Testis (tissue), 2 donors: ENCODE measurements at regions not wholly inside any gene's neighbourhood (a gene's known extent, or its start where the extent isn't known, plus 50 kb on each side); places are given as distances from the start of the nearest gene placed in this dataset.

Source experiments
- DNase-seq: peaks from one replicate; pipeline ENCODE4 v3.0.0-alpha.2; 2019
- H3K27ac ChIP-seq, 2 donors: fragments of 200-600 bp; sonication (generic); one replicate each; pipeline ENCODE4 v1.5.1; 2019
- H3K27me3 ChIP-seq: fragments of 200-600 bp; sonication (generic); one replicate; pipeline ENCODE4 v1.5.1; 2019
- H3K36me3 ChIP-seq: fragments of 200-600 bp; sonication (generic); one replicate; pipeline ENCODE4 v1.5.1; 2017; ENCODE audit warnings: low read depth; ENCODE audit errors: missing control alignments
- H3K4me1 ChIP-seq: fragments of 200-600 bp; sonication (generic); one replicate; pipeline ENCODE4 v1.5.1; 2019
- H3K4me3 ChIP-seq, 2 donors: fragments of 200-600 bp; sonication (generic); one replicate each; pipeline ENCODE4 v1.5.1; 2017 to 2019
- H3K9me3 ChIP-seq: fragments of 200-600 bp; sonication (generic); one replicate; pipeline ENCODE4 v1.5.1; 2017
- CTCF ChIP-seq, 3 experiments: fragments of 450-650 bp in 2 of 3; fragments of 200-600 bp in 1 of 3; sonication (generic) in 1 of 3; IDR thresholded peaks; one replicate each; pipeline ENCODE4 v1.5.1; 2016 to 2019; ENCODE audit warnings: antibody characterized with exemption in 3 of 3, mild to moderate bottlenecking in 2 of 3, moderate library complexity in 1 of 3
- POLR2A ChIP-seq: fragments of 450-650 bp; IDR thresholded peaks from one replicate; pipeline ENCODE4 v1.6.1; 2017; ENCODE audit warnings: antibody characterized with exemption, mild to moderate bottlenecking, moderate library complexity
- WGBS, 2 donors: methylation state at CpG; one replicate each; pipeline ENCODE4 v1.1.5; 2018; 5-methylcytosine and 5-hydroxymethylcytosine counted together
- intact Hi-C: fragments of 100-400 bp; cut with DNase I; formaldehyde crosslinking; loops from one replicate; pipeline ENCODE4 v1.15.1; 2023; ENCODE audit warnings: low total_unique reads

DNA sequence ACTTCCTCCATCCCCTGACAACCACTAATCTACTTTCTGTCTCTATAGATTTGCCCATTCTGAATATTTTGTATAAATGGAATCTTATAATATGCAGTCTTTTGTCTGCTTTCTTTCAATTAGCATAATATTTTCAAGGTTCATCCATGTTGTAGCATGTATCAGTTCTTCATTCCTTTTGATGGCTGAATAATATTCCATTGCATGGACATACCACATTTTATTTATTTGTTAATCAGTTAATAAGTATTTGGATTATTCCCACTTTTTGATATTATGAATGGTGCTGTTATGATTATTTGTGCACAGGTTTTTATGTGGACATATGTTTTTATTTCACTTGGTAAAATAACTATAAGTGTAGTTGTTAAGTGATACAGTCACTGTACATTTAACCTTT lies 155.1 kb upstream of the WSCD2 start:
- Histone ChIP-seq H3K9me3 (no peaks in the 10 kb centered on the region), H3K27me3 (no peaks in the 10 kb centered on the region), H3K36me3 (no peaks in the 10 kb centered on the region), H3K4me3 (no peak overlapping the region), H3K4me1 (no peaks in the 10 kb centered on the region), H3K27ac (no peak overlapping the region)
- TF ChIP-seq POLR2A (no peak), CTCF (IDR thresholded peaks at IDR 0.05) (no peak)
- no peak for DNase-seq
- intact Hi-C loops = no loop called here

DNA sequence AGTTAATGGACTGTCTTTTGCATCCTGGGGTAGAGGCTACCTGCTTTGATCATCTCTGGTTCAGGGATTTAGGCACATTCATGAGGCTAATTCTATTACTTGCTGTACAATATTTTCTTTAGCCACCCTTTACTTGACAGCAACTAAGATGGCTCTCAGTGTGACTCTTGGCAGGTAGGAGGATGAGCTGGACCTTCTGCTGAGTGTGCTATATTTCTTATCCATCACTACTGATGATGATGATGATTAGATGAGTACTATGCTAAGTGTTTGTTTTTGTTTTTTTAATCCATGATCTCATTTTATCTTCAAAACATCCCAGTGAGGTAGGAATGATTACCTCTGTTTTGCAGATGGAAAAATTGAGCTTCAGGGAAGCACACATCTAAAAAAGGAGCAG lies 152.8 kb upstream of the WSCD2 start:
- no peak for TF ChIP-seq CTCF (IDR thresholded peaks at IDR 0.05)
- TF ChIP-seq POLR2A = no peak

GRCh38 chr12:107978201-107978600 lies 150.9 kb upstream of the WSCD2 start:
- Histone ChIP-seq H3K9me3 (no peaks in the 10 kb centered on the region), H3K4me3 (no peak overlapping the region), H3K4me1 (no peaks in the 10 kb centered on the region), H3K27ac (no peak overlapping the region), H3K27me3 (no peaks in the 10 kb centered on the region), H3K36me3 (no peaks in the 10 kb centered on the region)
- TF ChIP-seq POLR2A (no peak), CTCF (IDR thresholded peaks at IDR 0.05) (no peak)
- WGBS, 2 donors = 25 to 33% methylated on average over 5 of the region's 5 CpGs
- intact Hi-C loops = no loop called here
- no peak for DNase-seq

More for the DNA sequence above, 152.8 kb upstream of the WSCD2 start:
- no peak overlapping the region for H3K27ac ChIP-seq
- no peaks in the 10 kb centered on the region for H3K27me3 ChIP-seq
- no peaks in the 10 kb centered on the region for H3K9me3 ChIP-seq
- DNase-seq = no peak
- no peaks in the 10 kb centered on the region for H3K4me1 ChIP-seq
- intact Hi-C loops = no loop called here
- no peaks in the 10 kb centered on the region for H3K36me3 ChIP-seq
- H3K4me3 ChIP-seq = no peak overlapping the region

GRCh38 chr12:107978641-107979040 lies 150.4 kb upstream of the WSCD2 start:
- Histone ChIP-seq H3K9me3 (no peaks in the 10 kb centered on the region), H3K4me3 (no peak overlapping the region), H3K27ac (no peak overlapping the region), H3K36me3 (no peaks in the 10 kb centered on the region), H3K27me3 (no peaks in the 10 kb centered on the region), H3K4me1 (no peaks in the 10 kb centered on the region)
- TF ChIP-seq POLR2A (no peak), CTCF (IDR thresholded peaks at IDR 0.05) (no peak)
- 62 to 71% methylated on average over 4 of the region's 4 CpGs for WGBS, 2 donors
- DNase-seq = no peak
- intact Hi-C loops = no loop called here

GRCh38 chr12:107983756-107984472 lies 145.2 kb upstream of the WSCD2 start:
- Histone ChIP-seq H3K9me3 (no peaks in the 10 kb centered on the region), H3K4me1 (no peaks in the 10 kb centered on the region), H3K27me3 (no peaks in the 10 kb centered on the region), H3K27ac (no peak overlapping the region), H3K36me3 (no peaks in the 10 kb centered on the region), H3K4me3 (no peak overlapping the region)
- no peak for DNase-seq
- TF ChIP-seq CTCF (IDR thresholded peaks at IDR 0.05) (no peak), POLR2A (no peak)
- intact Hi-C loops = no loop called here
- WGBS, 2 donors = 68 to 77% methylated on average over 4 of the region's 4 CpGs
